NCI-H345 treated with DMSO at 0.1 percent for 48 hours (cell line): ENCODE measurements at regions not wholly inside any gene's neighbourhood (a gene's known extent, or its start where the extent isn't known, plus 50 kb on each side); places are given as distances from the start of the nearest gene placed in this dataset.
"Not testable (repeated sequence)": the region's sequence is repeated elsewhere in the genome, so short reads cannot be mapped to it uniquely, and the experiment has no call there.

Experiments
- DNase-seq: peaks from one replicate; lab custom pipeline; 2025; ENCODE audit not compliant: unreplicated experiment; lab: John Stamatoyannopoulos, UW

- no peak for DNase-seq
Observed at GRCh38 chr14:39734306-39734705, 302.1 kb upstream of the FBXO33 start.

- no peak for DNase-seq
Observed at GRCh38 chr14:39733741-39734140, 301.5 kb upstream of the FBXO33 start.

GRCh38 chr14:39731912-39732311 lies 299.7 kb upstream of the FBXO33 start:
- no peak for DNase-seq

- no peak for DNase-seq
Observed at GRCh38 chr14:39726563-39726962, 294.3 kb upstream of the FBXO33 start.

DNA sequence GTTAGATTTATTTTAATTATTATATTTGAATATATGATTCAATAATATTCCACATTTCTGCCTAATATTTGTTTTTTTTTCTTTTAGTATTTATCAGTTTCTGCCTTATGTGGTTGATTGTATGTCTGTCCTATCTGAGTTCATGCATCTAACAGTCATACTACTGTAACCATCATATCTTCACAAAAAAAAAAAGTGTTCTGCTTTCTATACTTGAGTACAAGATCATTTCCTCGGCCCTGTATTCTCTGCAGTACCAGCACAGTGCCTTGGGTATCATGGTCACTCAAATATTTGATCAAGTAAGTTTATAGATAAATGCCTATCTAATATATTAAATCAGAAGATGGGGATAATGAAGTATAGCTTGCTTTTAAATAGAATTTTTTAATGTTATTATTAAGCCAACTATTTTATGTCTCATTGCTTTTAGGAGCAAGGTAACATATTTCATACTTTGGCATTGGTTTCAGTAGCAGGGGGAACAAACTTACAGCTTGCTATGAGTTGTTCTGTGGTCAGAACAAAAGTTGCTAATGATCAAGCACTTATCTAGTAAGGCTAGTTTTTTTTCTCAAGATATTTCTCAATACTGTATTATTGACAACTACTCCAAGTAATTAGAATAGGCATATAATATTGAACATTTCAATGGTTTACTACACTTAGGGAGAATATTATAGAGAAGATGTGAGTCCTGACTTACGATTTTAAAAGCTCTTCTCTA lies 290.5 kb upstream of the FBXO33 start:
- DNase-seq = no peak

- DNase-seq = no peak
Observed at GRCh38 chr14:39716987-39717570, 284.8 kb upstream of the FBXO33 start.

- DNase-seq = no peak
Observed at GRCh38 chr14:39712293-39712999, 280.2 kb upstream of the FBXO33 start.

DNA sequence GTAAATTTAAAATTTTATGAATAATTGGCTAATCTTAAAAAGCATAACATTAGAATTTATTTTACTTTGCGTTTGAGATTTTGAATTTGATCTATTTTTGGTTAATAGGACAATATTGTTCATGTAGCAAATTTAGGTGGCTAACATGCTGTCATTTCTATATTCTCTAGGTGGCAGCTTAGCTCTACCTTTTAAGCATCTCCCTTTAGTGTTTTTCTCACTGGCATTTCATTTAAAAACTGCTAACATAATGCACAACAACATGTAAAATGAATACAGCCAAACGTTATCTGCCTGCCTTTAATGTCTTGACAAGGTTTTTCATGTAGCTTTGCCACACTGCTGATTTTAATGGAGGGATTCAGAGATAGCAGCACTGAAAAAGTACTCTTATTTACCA lies 272.4 kb upstream of the FBXO33 start:
- DNase-seq = no peak

DNA sequence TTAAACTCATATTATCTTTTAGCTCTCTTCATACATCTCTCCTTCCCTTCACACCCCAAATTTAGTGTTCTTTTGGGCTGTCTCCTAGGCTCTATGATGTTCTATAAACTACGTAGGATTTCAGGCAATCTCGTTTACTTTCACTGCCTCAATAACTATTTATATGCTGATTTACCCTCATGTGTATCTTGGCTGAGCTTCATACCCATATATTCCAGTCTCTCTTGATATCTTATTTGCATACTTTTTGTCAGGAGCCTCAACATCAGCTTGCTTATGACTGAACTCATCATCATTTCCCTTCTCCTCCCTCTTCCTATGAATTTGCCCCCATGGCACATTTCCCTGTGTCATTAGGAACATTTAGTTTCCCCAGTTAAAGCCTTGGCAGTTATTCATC lies 262.1 kb upstream of the FBXO33 start:
- no peak for DNase-seq

DNA sequence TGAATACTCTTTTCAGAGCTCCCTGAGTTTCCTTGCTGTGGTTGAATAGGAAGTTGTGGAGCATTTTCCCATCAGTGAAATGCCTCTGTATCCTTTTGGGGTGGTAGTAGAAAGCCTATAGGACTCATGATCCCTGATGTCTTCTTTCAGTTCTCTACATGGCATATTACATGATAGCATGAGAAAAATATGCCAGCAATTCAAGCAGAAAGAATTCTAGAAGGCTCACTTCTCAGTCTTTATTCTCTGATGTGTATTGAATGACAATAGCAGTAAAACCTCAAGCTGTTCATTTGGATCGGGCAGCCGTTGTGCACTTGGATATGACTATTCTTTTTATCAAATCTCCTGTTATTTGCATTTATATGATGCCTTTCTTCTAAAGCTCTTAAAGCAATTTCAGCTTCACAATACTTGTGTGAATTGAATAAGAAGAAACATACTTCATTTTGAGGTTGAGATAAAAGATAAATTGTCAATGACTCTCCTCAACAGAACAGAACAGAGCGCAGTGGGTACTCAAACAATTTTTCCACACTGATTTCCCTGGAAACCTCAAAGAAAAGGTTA lies 251.5 kb upstream of the FBXO33 start:
- no peak for DNase-seq

DNA sequence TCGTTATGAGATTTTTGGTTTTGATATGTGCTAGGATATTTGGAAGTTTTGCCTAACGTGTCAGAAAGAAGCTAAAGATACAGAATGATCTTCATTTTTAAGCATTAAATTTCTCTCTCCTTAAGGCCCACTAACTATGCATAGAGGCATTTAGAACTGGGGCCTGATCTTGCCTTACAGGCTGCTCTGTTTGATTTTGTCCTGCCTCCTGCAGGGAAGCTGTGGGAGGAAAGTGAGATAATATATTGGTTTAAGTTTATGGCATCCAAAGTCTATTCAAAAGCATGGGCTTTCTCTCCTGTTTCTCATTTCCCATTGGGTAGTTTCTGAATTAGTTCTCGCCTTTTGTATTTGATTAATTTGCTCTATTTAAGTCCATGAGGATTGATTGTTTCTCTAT lies 250.3 kb upstream of the FBXO33 start:
- DNase-seq = no peak

DNA sequence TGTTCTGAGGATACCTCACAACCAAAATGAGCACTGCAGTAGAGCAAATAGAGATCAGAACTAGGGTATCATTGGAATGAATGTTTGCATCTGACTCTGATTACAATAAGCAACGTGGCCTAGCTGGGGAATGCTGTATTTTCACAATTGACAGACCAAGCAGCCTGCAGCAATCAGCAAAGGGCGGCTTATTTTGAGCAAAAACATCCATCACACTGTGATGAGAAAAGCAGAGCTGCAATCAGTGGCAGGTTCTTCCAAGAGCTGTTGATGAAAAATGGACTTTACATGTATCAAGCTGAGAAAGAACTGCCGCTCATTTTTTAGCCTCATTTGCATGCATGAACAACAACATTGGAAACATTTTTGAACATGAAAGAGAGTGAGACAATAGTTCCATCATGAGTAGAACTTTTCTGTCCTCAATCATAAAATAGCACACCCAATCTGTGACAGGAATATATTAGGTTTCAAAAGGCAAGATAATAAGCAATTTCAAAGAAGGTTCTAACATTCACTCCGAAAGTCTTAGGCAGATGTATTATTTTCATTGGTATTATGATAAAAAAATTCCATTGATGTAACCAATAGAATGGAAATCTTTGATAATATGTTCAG lies 249.7 kb upstream of the FBXO33 start:
- DNase-seq = no peak

DNA sequence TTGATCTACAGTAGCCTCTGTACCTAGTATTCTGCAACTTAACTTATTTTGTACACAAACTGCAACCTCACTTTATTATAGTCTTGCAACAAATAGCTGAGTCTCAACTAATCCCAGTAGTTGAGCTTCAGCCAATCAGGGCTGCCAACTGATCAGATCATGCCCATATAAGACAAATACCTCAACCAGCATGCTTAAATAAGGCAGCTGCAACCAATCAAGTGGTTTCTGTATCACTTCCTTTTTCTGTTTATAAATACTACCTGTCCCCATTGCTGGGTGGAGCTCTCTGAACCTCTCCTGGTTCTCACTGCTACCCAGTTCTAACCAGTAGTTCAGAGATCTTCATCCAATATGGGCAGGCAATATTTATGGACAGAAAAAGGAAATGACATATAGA lies 248.5 kb upstream of the FBXO33 start:
- DNase-seq = no peak

DNA sequence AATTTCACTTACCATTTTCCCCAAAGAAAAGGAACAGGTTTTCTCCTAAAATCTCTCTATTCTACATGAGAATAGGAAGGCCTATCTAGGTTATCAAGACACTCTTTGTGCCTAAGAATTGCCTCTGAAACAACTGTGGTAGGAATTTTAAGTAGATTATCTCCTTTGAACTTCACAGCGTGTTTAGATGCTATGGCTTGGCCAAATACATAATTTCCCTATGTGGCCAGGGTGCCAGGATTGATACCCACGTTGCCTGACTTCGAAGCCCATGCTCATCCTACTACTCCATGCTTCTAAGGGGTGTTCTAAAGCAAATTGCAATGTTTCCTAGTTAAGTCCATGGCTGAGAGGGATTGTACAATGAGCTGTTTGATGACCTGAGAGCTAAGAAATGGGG lies 241.5 kb upstream of the FBXO33 start:
- no peak for DNase-seq

- DNase-seq = no peak
Observed at GRCh38 chr14:39673270-39673711, 241.1 kb upstream of the FBXO33 start.

DNA sequence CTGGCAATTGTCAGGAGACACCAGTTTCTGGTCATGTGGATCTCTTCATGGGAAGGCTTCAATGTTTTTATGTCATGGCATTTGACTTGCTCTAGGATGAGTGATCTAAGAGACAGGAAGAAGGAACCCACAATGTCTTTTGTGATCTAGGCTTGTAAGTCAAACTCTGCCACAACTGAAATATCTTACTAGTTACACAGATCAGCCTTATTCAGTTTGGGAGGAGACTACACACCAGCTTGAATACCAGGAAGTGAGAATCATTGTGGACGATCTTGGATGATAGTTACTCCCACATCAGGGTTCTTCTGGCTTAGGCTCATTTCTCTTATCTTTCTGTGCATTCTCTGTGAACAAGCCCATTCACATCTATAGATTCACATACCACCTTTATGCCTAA lies 236.2 kb upstream of the FBXO33 start:
- no peak for DNase-seq

DNA sequence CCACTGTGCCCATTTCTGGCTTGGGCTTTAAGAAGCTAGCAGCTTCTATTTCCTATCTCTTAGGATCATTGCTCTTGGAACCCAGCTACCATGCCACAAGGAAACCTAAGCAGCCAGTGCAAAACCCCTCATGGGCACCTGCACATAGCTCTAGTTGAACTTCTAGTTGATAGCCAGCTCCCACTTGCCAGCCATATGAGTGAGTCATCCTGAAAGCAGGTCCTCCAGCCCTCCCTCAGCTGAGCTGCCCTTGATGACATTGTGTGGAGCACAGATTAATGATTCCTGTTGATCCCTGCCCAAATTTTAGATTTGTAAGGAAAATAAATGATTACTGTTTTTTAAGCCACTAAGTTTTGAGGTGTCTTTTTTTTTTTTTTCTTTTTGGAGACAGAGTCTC lies 234.2 kb upstream of the FBXO33 start:
- DNase-seq = no peak

- no peak for DNase-seq
Observed at GRCh38 chr14:39665075-39665475, 232.8 kb upstream of the FBXO33 start.

GRCh38 chr14:39664646-39665045 lies 232.4 kb upstream of the FBXO33 start:
- DNase-seq = no peak

- DNase-seq = no peak
Observed at GRCh38 chr14:39641224-39641623, 209.0 kb upstream of the FBXO33 start.

- not testable (repeated sequence) for DNase-seq
Observed at GRCh38 chr14:39639009-39639408, 206.8 kb upstream of the FBXO33 start.

DNA sequence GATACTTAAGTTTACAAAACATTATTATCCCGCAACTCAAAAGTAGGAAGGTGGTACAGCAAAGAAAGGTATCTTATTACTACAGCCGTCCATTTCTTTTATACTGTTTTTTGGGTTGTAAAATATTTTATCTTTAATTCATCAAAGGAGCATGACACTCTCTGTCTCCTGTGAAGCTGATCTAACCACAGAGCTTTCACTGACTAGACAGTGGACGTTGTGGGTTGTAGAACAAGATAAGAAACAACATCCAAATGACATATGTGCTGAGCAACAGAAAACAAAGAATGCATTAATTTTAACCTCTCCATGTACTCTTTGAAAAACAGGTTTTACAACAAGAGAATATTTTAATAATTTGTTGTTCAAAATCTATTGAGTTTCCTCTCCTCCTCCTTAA lies 195.9 kb upstream of the FBXO33 start:
- no peak for DNase-seq
